ENCODE measurements at regions not wholly inside any gene's neighbourhood (a gene's known extent, or its start where the extent isn't known, plus 50 kb on each side); places are given as distances from the start of the nearest gene placed in this dataset.

GRCh38 chr5:166367391-166367790 lies 1924.1 kb upstream of the WWC1 start:
- TF ChIP-seq CTCF (conservative IDR thresholded peaks at IDR 0.05; ENCODE audit: low read length) (no peak), EZH2phosphoT487 (IDR thresholded peaks at IDR 0.05; ENCODE audit: borderline replicate concordance, low read depth, low read length) (no peak)
